Endothelial cell of umbilical vein (primary cell): ENCODE measurements at regions not wholly inside any gene's neighbourhood (a gene's known extent, or its start where the extent isn't known, plus 50 kb on each side); places are given as distances from the start of the nearest gene placed in this dataset.

ENCODE experiments used
- EZH2 ChIP-seq: IDR thresholded peaks from 2 replicates; pipeline ENCODE4 v1.6.1; 2012; ENCODE audit warnings: borderline replicate concordance, low read depth, mild to moderate bottlenecking, moderate library complexity, low read length, inconsistent platforms; ENCODE audit not compliant: severe bottlenecking
- FOS ChIP-seq: IDR thresholded peaks from 2 replicates; pipeline ENCODE4 v1.6.1; 2011; ENCODE audit warnings: mild to moderate bottlenecking, low read length, moderate library complexity, borderline replicate concordance; ENCODE audit not compliant: insufficient read depth
- GATA2 ChIP-seq: IDR thresholded peaks from 2 replicates; pipeline ENCODE4 v1.7.0; 2011; ENCODE audit warnings: low read depth, mild to moderate bottlenecking, moderate library complexity, mixed read lengths, low read length; ENCODE audit not compliant: insufficient read length, insufficient read depth
- JUN ChIP-seq: IDR thresholded peaks from 2 replicates; pipeline ENCODE4 v1.6.1; 2011; ENCODE audit warnings: borderline replicate concordance, low read depth; ENCODE audit not compliant: insufficient read length, insufficient read depth
- MYC ChIP-seq: IDR thresholded peaks from one replicate; pipeline ENCODE4 v1.6.1; 2011; ENCODE audit warnings: mild to moderate bottlenecking, low read depth, low read length
- POLR2A ChIP-seq: IDR thresholded peaks from 2 replicates; pipeline ENCODE4 v1.6.1; 2012; ENCODE audit warnings: low read depth, mild to moderate bottlenecking, control low read depth, low read length
- POLR2AphosphoS5 ChIP-seq: IDR thresholded peaks from 2 replicates; pipeline ENCODE4 v1.6.1; 2012; ENCODE audit warnings: low read depth, mild to moderate bottlenecking, control low read depth, low read length, moderate library complexity; ENCODE audit not compliant: insufficient read depth
- TF ChIP-seq, protein P1 (sequence below), 2 donors: IDR thresholded peaks; 1 replicate in 1 of 2; 2 replicates in 1 of 2; pipeline ENCODE4 v1.5.1; 2011; ENCODE audit warnings: low read length in 2 of 2, mild to moderate bottlenecking in 2 of 2, moderate library complexity in 2 of 2, control low read depth in 1 of 2, inconsistent platforms in 1 of 2, low read depth in 1 of 2; ENCODE audit not compliant: insufficient read depth in 1 of 2; ENCODE audit errors: extremely low read depth in 1 of 2
- TF ChIP-seq, protein P2 (sequence below): IDR thresholded peaks from 2 replicates; pipeline ENCODE4 v1.6.1; 2011; ENCODE audit not compliant: insufficient read depth, insufficient read length

DNA sequence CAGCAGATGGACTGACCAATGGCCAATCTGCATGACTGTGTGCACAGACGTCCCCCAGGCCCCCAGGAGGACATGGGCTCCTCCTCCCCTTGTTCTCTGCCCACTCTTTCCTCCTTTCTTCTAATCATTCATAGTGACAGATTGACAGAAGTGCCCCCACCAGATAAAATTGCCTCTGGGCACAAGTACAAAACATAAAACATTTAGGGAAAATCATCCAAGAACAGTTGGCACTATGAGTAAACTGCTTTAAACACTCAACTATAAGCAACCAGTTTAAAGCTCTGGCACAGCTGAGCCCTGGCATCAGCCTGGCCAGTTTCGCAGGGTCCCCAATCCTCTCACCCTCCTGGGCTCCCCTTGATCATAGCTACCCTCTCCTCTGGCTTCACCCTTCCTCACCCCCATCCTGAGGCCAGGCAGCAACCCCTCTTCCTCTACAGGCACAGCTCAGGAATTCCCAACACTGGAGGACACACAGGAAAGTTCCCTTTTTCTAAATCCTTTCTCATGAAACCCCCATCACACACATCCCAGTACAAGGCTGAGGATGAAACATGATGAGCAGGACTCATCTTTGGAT lies 232.9 kb downstream of the BUD13 start:
- no peak for TF ChIP-seq POLR2A
- TF ChIP-seq, protein P1, sequence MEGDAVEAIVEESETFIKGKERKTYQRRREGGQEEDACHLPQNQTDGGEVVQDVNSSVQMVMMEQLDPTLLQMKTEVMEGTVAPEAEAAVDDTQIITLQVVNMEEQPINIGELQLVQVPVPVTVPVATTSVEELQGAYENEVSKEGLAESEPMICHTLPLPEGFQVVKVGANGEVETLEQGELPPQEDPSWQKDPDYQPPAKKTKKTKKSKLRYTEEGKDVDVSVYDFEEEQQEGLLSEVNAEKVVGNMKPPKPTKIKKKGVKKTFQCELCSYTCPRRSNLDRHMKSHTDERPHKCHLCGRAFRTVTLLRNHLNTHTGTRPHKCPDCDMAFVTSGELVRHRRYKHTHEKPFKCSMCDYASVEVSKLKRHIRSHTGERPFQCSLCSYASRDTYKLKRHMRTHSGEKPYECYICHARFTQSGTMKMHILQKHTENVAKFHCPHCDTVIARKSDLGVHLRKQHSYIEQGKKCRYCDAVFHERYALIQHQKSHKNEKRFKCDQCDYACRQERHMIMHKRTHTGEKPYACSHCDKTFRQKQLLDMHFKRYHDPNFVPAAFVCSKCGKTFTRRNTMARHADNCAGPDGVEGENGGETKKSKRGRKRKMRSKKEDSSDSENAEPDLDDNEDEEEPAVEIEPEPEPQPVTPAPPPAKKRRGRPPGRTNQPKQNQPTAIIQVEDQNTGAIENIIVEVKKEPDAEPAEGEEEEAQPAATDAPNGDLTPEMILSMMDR (IDR thresholded peaks at IDR 0.05; ENCODE audit: extremely low read depth in 1 of 2, insufficient read depth in 1 of 2, low read depth in 1 of 2, low read length in 2 of 2) = no peak
- TF ChIP-seq EZH2 = no peak
- TF ChIP-seq POLR2AphosphoS5 = no peak
- no peak for TF ChIP-seq JUN
- no peak for TF ChIP-seq FOS
- TF ChIP-seq MYC = no peak
- TF ChIP-seq GATA2 = no peak
- TF ChIP-seq, protein P2, sequence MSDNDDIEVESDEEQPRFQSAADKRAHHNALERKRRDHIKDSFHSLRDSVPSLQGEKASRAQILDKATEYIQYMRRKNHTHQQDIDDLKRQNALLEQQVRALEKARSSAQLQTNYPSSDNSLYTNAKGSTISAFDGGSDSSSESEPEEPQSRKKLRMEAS = no peak
